ENCODE measurements at regions not wholly inside any gene's neighbourhood (a gene's known extent, or its start where the extent isn't known, plus 50 kb on each side); places are given as distances from the start of the nearest gene placed in this dataset.

- DNase-seq (ENCODE audit: low read depth in 1 of 2, low spot score in 1 of 2) = no peak
These were observed 477.1 kb downstream of the AGTPBP1 start for GRCh38 chr9:85264695-85265094.

- DNase-seq (ENCODE audit: low read depth in 1 of 2, low spot score in 1 of 2) = no peak
These were observed 478.5 kb downstream of the AGTPBP1 start for GRCh38 chr9:85263288-85263687.

GRCh38 chr9:85262333-85262732 lies 479.4 kb downstream of the AGTPBP1 start:
- DNase-seq (ENCODE audit: low read depth in 1 of 2, low spot score in 1 of 2) = no peak

- DNase-seq (ENCODE audit: low read depth in 1 of 2, low spot score in 1 of 2) = no peak
These were observed 481.4 kb downstream of the AGTPBP1 start for GRCh38 chr9:85260275-85260845.

GRCh38 chr9:85258823-85259370 lies 482.9 kb downstream of the AGTPBP1 start:
- DNase-seq (ENCODE audit: low read depth in 1 of 2, low spot score in 1 of 2) = no peak

GRCh38 chr9:85258236-85258635 lies 483.5 kb downstream of the AGTPBP1 start:
- no peak for DNase-seq (ENCODE audit: low read depth in 1 of 2, low spot score in 1 of 2)

GRCh38 chr9:85249313-85249621 lies 492.5 kb downstream of the AGTPBP1 start:
- DNase-seq (ENCODE audit: low read depth in 1 of 2, low spot score in 1 of 2) = no peak

- no peak for DNase-seq (ENCODE audit: low read depth in 1 of 2, low spot score in 1 of 2)
These were observed 493.0 kb downstream of the AGTPBP1 start for GRCh38 chr9:85248514-85249312.

- no peak for DNase-seq (ENCODE audit: low read depth in 1 of 2, low spot score in 1 of 2)
These were observed 495.2 kb downstream of the AGTPBP1 start for GRCh38 chr9:85246541-85246940.

- no peak for DNase-seq (ENCODE audit: low read depth in 1 of 2, low spot score in 1 of 2)
These were observed 496.9 kb downstream of the AGTPBP1 start for GRCh38 chr9:85244856-85245255.

- DNase-seq (ENCODE audit: low read depth in 1 of 2, low spot score in 1 of 2) = no peak
These were observed 497.8 kb downstream of the AGTPBP1 start for GRCh38 chr9:85243977-85244376.

GRCh38 chr9:85237478-85237877 lies 504.3 kb downstream of the AGTPBP1 start:
- DNase-seq (ENCODE audit: low read depth in 1 of 2, low spot score in 1 of 2) = no peak

- DNase-seq (ENCODE audit: low read depth in 1 of 2, low spot score in 1 of 2) = no peak
These were observed 511.7 kb downstream of the AGTPBP1 start for GRCh38 chr9:85230081-85230480.

GRCh38 chr9:85228111-85228855 lies 513.5 kb downstream of the AGTPBP1 start:
- DNase-seq (ENCODE audit: low read depth in 1 of 2, low spot score in 1 of 2) = no peak

GRCh38 chr9:85225180-85225579 lies 516.6 kb downstream of the AGTPBP1 start:
- no peak for DNase-seq (ENCODE audit: low read depth in 1 of 2, low spot score in 1 of 2)

- no peak for DNase-seq (ENCODE audit: low read depth in 1 of 2, low spot score in 1 of 2)
These were observed 517.0 kb downstream of the AGTPBP1 start for GRCh38 chr9:85224729-85225128.

GRCh38 chr9:85224301-85224700 lies 517.5 kb downstream of the AGTPBP1 start:
- DNase-seq (ENCODE audit: low read depth in 1 of 2, low spot score in 1 of 2) = no peak

GRCh38 chr9:85223506-85224125 lies 518.1 kb downstream of the AGTPBP1 start:
- no peak for DNase-seq (ENCODE audit: low read depth in 1 of 2, low spot score in 1 of 2)

- no peak for DNase-seq (ENCODE audit: low read depth in 1 of 2, low spot score in 1 of 2)
These were observed 525.2 kb downstream of the AGTPBP1 start for GRCh38 chr9:85216601-85217000.

GRCh38 chr9:85215961-85216360 lies 525.8 kb downstream of the AGTPBP1 start:
- DNase-seq (ENCODE audit: low read depth in 1 of 2, low spot score in 1 of 2) = no peak

GRCh38 chr9:85215416-85215815 lies 526.3 kb downstream of the AGTPBP1 start:
- DNase-seq (ENCODE audit: low read depth in 1 of 2, low spot score in 1 of 2) = no peak
